Endothelial cell of umbilical vein (primary cell): ENCODE measurements at regions not wholly inside any gene's neighbourhood (a gene's known extent, or its start where the extent isn't known, plus 50 kb on each side); places are given as distances from the start of the nearest gene placed in this dataset.

Experiments
- CTCF ChIP-seq, 2 donors: IDR thresholded peaks; 1 replicate in 1 of 2; 2 replicates in 1 of 2; pipeline ENCODE4 v1.5.1; 2011; ENCODE audit warnings: low read length in 2 of 2, mild to moderate bottlenecking in 2 of 2, moderate library complexity in 2 of 2, control low read depth in 1 of 2, inconsistent platforms in 1 of 2, low read depth in 1 of 2; ENCODE audit not compliant: insufficient read depth in 1 of 2; ENCODE audit errors: extremely low read depth in 1 of 2
- EZH2 ChIP-seq: IDR thresholded peaks from 2 replicates; pipeline ENCODE4 v1.6.1; 2012; ENCODE audit warnings: borderline replicate concordance, low read depth, mild to moderate bottlenecking, moderate library complexity, low read length, inconsistent platforms; ENCODE audit not compliant: severe bottlenecking
- FOS ChIP-seq: IDR thresholded peaks from 2 replicates; pipeline ENCODE4 v1.6.1; 2011; ENCODE audit warnings: mild to moderate bottlenecking, low read length, moderate library complexity, borderline replicate concordance; ENCODE audit not compliant: insufficient read depth
- JUN ChIP-seq: IDR thresholded peaks from 2 replicates; pipeline ENCODE4 v1.6.1; 2011; ENCODE audit warnings: borderline replicate concordance, low read depth; ENCODE audit not compliant: insufficient read length, insufficient read depth
- MAX ChIP-seq: IDR thresholded peaks from 2 replicates; pipeline ENCODE4 v1.6.1; 2011; ENCODE audit not compliant: insufficient read depth, insufficient read length
- MYC ChIP-seq: IDR thresholded peaks from one replicate; pipeline ENCODE4 v1.6.1; 2011; ENCODE audit warnings: mild to moderate bottlenecking, low read depth, low read length
- POLR2A ChIP-seq: IDR thresholded peaks from 2 replicates; pipeline ENCODE4 v1.6.1; 2012; ENCODE audit warnings: low read depth, mild to moderate bottlenecking, control low read depth, low read length
- POLR2AphosphoS5 ChIP-seq: IDR thresholded peaks from 2 replicates; pipeline ENCODE4 v1.6.1; 2012; ENCODE audit warnings: low read depth, mild to moderate bottlenecking, control low read depth, low read length, moderate library complexity; ENCODE audit not compliant: insufficient read depth

- TF ChIP-seq CTCF (IDR thresholded peaks at IDR 0.05; ENCODE audit: extremely low read depth in 1 of 2, insufficient read depth in 1 of 2, low read depth in 1 of 2, low read length in 2 of 2) = no peak
- no peak for TF ChIP-seq FOS
- TF ChIP-seq MYC = no peak
- TF ChIP-seq POLR2A = no peak
- no peak for TF ChIP-seq POLR2AphosphoS5
- no peak for TF ChIP-seq EZH2
- no peak for TF ChIP-seq JUN
- no peak for TF ChIP-seq MAX
Observed at GRCh38 chr22:47568700-47569099, 806.2 kb downstream of the TBC1D22A start.
